HG02759 (cell line): ENCODE measurements at regions not wholly inside any gene's neighbourhood (a gene's known extent, or its start where the extent isn't known, plus 50 kb on each side); places are given as distances from the start of the nearest gene placed in this dataset.

Source experiments
- ATAC-seq: cut with Tn5 transposase; IDR thresholded peaks from one replicate; pipeline ENCODE4 v1.9.1; 2021; ENCODE audit warnings: mild to moderate bottlenecking, moderate library complexity; ENCODE audit not compliant: unreplicated experiment

DNA sequence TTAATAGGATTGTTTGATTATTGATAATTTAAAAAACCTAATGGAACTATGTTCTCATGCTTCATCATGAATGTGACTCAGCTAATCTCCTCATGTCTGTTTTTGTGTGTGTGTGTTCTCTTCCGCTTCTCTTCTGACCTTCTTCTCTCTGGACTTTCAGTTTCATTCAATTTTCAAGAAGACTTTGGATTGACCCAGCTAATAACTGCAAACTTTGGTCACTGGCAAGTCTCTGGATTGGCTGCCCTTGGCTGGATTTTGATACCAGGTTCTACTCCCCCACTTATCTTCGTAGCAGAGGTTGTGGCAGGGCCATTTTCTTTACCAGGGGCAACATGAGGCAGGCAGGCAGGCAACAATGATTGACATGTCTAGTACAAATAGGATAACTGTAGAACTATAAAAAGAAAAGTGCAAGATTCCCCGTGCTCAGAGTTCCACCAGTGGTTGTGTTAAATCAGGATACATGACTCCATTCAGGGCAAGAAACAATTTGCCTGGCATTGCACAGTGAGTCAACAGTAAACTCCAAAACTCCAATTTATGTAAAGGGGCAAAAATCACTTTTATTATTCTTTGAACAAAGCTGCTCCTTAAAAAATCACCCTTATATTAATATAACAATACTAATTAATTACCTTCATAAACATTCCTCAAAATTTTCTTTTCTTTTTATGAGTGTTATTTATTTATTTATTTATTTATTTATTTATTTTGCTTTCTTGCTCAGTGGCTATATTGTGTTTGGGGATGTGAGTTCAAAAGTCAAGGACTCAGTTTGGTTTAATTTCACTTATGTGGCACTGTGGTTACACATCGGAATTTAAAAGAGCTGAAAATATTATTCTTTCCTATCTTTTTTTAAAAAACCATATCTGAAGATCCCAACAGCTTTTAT, 167.6 kb downstream of the RND3 start:
- no peak for ATAC-seq

DNA sequence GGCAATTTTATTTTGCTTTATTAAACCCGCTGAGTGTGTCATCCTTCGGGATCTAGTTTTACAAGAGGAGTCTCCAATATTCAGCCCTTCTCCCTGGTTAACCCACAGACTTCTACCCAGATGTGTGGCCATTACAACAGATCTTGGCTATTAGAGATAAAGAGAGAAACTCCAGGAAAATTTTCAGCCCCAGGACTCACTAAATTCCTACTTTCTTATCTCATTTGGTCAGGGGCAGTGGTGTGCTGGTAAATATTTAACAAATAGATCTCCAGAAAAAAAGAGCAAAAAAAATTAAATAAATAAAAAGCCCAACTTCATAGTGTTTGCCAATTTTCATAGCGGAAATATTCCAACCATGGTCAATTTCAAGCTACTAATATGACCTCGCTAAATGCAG, 168.4 kb downstream of the RND3 start:
- ATAC-seq = no peak

DNA sequence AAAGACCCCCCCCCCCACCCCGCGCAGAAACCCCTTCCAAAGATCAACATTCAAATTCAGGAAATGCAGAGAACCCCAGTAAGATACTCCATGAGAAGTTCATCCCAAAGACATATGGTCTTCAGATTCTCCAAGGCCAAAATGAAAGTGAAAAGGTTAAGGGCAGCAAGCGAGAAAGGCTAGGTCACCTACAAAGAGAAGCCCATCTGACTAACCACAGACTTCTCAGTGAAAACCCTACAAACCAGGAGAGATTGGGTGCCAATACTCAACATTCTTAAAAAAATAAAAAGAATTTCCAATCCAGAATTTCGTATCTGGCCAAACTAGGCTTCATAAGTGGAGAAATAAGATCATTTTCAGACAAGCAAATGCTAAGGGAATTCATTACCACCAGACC, 175.2 kb downstream of the RND3 start:
- ATAC-seq = no peak

DNA sequence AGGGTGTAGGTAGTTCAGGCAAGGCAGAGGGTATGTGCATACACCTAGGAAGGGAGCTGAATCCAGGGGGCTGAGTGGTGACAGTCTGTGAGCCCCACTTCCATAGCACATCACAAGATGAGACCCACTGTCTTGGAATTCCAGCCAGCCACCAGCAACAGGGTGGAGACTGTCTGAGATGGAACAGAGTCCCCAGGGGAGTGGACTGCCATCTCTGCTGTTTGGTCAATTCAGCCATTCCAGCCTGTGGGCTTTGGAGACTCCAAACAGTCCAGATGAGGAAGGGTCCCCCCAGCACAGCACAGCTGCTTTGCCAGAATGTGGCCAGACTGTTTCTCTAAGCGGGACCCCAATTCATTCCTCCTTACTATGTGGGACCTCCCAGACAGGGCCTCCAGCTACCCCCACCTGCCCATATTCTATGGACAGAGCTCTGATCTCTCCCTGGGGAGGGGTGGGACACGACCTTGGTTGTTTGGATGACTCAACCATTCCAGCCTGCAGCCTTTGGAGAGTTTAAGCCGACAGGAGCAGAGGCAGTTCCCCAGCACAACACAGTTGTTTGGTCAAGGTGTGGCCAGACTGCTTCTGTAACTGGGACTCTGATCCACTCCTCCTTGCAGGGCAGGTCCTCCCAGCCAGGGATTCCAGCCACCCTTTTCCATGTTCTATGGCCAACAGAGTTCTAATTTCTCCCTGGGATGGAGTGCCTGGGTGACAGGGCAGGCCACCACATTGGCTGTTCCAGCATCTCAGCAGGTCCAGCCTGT, 178.0 kb downstream of the RND3 start:
- no peak for ATAC-seq

- no peak for ATAC-seq
Observed at GRCh38 chr2:150307258-150307657, 180.2 kb downstream of the RND3 start.

- no peak for ATAC-seq
Observed at GRCh38 chr2:150303281-150303680, 184.2 kb downstream of the RND3 start.

GRCh38 chr2:150298571-150299305, 188.7 kb downstream of the RND3 start:
- no peak for ATAC-seq

DNA sequence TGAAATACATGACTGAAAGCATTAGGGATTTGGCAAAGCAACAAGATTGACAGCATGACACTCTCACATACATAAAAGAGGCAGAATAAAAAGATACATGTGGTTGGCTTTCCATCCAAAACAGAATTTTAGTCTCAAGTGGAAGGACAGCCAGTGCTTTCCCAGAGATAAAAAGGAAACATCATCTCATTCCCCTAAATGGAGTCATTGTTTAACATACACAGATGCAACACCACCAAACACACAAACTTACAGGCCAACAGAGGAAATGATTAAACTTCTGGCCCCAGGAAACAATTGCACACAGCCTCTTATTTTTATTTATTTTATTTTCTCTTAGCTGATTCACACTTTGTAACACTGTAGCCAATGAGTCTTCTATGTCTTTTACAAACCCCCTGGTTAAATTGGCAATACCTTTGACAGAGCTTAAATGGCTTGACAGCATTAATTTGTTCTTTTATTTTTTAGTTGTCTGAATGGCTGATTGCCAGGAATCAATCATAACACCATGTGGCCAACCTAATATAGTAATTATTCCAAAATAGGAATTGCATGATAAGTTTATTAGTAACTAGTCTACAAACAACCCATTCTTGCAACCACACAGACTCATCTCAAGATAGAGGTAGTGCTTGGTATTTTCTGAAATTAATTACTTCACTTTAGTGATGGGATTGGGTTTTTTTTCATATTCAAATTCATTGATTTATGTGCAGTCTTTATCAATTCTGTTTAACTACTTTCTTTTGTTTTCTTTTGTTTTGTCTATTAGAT, 190.5 kb downstream of the RND3 start:
- no peak for ATAC-seq

- no peak for ATAC-seq
Observed at GRCh38 chr2:150295544-150295943, 191.9 kb downstream of the RND3 start.

DNA sequence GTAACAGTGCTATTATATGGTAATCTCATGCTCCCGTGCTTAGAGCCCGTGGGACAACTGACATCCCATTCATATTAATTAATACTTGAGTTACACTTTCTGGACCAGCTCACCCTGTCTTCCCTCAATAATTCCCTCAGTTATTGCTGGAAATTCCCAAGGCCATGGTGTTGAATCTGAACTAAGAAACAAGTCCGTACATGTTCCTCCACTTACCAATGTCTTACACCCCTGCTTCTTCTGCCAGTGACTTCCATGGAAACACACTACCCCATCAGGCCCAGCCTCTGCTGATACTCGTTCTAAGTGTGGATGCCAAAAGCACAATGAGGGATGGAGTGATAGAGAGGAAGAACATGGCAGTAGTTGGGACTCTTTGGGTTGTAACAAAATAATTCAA, 193.7 kb downstream of the RND3 start:
- no peak for ATAC-seq

DNA sequence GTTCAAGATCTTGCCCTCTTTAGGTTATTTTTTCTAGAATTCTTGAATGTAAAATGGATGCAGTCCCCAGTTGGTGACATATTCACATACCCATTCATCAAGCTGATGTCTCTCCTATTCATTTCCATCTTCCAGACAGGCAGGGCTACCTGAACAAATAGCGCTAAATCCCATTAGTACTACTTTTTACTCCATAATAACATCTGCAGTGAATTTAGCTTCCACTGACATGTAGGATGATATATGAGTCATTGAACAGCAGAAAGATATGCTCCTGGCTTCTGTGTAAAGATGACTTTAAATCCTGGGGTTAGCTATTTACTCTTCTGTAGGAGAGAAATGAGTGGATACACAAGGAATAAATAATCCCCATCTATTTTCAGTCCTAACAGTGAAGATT, 194.7 kb downstream of the RND3 start:
- no peak for ATAC-seq

DNA sequence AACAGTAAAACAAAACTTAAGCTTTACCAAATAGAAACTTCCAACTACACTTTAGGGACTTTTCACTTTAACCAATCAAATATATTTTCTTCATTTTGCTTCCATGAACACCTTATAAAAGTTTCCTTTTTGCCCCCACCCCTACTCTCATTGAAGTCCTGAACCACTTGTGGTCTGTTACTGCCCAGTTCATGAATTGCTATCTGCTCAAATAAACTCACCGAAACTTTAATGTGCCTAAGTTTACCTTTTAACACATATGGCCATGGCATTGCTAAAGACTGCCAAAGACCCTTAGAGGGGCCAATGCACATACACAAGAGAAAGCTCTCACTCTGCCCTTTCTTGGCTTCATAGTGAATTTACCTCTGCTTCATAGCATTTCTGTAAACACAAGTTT, 195.3 kb downstream of the RND3 start:
- ATAC-seq = no peak

DNA sequence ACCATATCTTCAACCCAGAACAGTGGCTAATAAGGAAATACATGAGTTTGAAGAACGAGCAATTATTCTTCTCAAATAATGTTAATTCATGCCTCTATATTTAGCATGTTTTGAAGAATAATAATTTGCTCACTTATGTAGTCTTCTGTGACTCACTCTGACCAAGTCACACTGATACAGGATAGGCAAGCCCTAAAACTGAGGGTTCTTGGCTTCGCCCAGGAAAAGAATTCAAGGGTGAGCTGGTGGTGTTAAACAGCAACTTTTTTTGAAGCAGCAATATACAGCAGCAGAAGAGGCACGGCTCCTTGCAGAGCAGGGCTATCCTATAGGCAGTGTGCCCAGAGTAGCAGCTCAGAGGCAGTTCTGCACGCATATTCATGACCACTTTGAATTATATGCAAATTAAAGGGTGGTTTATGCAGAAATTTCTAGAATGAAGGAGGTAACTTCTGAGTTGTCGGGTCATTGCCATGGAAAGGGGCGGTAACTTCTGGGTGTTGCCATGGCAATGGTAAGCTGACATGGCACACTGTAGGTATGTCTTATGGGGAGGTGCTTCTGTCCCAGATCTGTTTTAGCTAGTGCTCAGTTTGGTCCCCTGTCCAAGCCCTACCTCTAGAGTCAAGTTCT, 200.6 kb downstream of the RND3 start:
- ATAC-seq = no peak

DNA sequence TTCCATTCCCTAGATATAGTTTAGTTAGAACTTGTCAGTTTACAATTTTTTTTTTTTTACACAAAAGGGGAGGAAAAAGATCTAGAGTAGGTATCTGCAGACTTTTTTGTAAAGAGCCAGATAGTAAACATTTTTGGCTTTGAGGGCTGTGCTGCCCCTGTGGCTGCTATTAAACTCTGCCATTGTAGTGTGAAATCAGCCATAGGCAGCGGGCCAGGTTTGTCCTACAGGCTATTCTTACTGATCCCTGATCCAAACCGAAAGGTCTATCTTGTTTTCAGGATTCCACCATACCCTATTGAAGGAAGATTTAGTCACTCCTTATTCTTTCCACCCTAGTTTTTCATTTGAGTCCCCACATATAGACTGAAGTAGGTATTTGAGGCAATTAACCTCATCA, 203.4 kb downstream of the RND3 start:
- ATAC-seq = no peak

- ATAC-seq = no peak
Observed at GRCh38 chr2:150282771-150283371, 204.6 kb downstream of the RND3 start.

- ATAC-seq = no peak
Observed at GRCh38 chr2:150282357-150282756, 205.1 kb downstream of the RND3 start.

GRCh38 chr2:150280231-150280630, 207.2 kb downstream of the RND3 start:
- no peak for ATAC-seq

DNA sequence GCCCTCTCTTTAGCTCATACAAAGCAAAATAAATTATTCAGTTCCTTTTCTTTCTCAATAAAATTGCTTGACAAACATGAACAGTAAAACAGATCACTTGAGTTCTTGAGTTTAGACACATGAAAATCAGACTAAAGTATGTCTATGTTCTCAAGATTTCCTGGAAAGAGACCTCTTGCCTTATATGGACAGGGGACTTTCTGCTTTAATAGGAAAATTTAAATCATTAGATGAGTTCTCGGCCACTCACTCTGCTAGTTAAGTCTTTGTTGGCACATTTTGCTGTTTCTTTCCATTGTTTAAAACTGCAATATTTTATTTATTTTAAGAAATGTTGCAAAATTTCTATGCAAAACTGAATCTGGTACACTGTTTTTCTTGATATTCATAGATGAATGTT, 207.8 kb downstream of the RND3 start:
- ATAC-seq = no peak

- ATAC-seq = no peak
Observed at GRCh38 chr2:150276737-150277136, 210.7 kb downstream of the RND3 start.

- ATAC-seq = no peak
Observed at GRCh38 chr2:150274108-150274507, 213.4 kb downstream of the RND3 start.
